Nephron (organoid): ENCODE measurements at regions not wholly inside any gene's neighbourhood (a gene's known extent, or its start where the extent isn't known, plus 50 kb on each side); places are given as distances from the start of the nearest gene placed in this dataset.

ENCODE experiments used
- H3K27ac Mint-ChIP-seq, 3 experiments: 2 replicates each; pipeline ENCODE4 v1.8.0; 2020; ENCODE audit warnings: mixed read lengths in 3 of 3, mild to moderate bottlenecking in 2 of 3, moderate library complexity in 1 of 3
- H3K27me3 Mint-ChIP-seq: 2 replicates; pipeline ENCODE4 v1.8.0; 2021; ENCODE audit warnings: low read depth, mild to moderate bottlenecking, moderate library complexity, mixed read lengths
- H3K36me3 Mint-ChIP-seq: 2 replicates; pipeline ENCODE4 v1.8.0; 2020; ENCODE audit warnings: low read depth, mixed read lengths
- H3K4me1 Mint-ChIP-seq: 2 replicates; pipeline ENCODE4 v1.8.0; 2020; ENCODE audit warnings: mixed read lengths
- H3K4me3 Mint-ChIP-seq, 3 experiments: 2 replicates each; pipeline ENCODE4 v1.8.0; 2020; ENCODE audit warnings: mild to moderate bottlenecking in 3 of 3, mixed read lengths in 3 of 3, moderate library complexity in 2 of 3
- H3K9me3 Mint-ChIP-seq: 2 replicates; pipeline ENCODE4 v1.8.0; 2020; ENCODE audit warnings: mixed read lengths
- CTCF ChIP-seq, 3 experiments: fragments of 200-600 bp; sonication (generic); IDR thresholded peaks; one replicate each; pipeline ENCODE4 v1.5.0; 2021; ENCODE audit warnings: antibody characterized with exemption in 3 of 3; ENCODE audit not compliant: unreplicated experiment in 3 of 3

GRCh38 chr13:63696055-63696454 lies 2280.4 kb upstream of the PCDH20 start:
- H3K36me3 Mint-ChIP-seq: no peaks in the 10 kb centered on the region
- no peak for TF ChIP-seq CTCF (IDR thresholded peaks at IDR 0.05; ENCODE audit: unreplicated experiment in 3 of 3)
- no peak overlapping the region for H3K4me3 Mint-ChIP-seq
- peaks cover 3% of the 10 kb centered on the region for H3K9me3 Mint-ChIP-seq
- no peak overlapping the region for H3K27ac Mint-ChIP-seq
- H3K4me1 Mint-ChIP-seq: peaks cover 4% of the 10 kb centered on the region
- no peaks in the 10 kb centered on the region for H3K27me3 Mint-ChIP-seq

- no peak for TF ChIP-seq CTCF (IDR thresholded peaks at IDR 0.05; ENCODE audit: unreplicated experiment in 3 of 3)
- H3K9me3 Mint-ChIP-seq: peaks cover 3% of the 10 kb centered on the region
- H3K27ac Mint-ChIP-seq: no peak overlapping the region
- H3K4me1 Mint-ChIP-seq: peaks cover 4% of the 10 kb centered on the region
- no peaks in the 10 kb centered on the region for H3K36me3 Mint-ChIP-seq
- no peak overlapping the region for H3K4me3 Mint-ChIP-seq
- no peaks in the 10 kb centered on the region for H3K27me3 Mint-ChIP-seq
These were observed 2278.0 kb upstream of the PCDH20 start for GRCh38 chr13:63693696-63694095.

- peaks cover 3% of the 10 kb centered on the region for H3K9me3 Mint-ChIP-seq
- H3K4me1 Mint-ChIP-seq: peaks cover 4% of the 10 kb centered on the region
- no peak for TF ChIP-seq CTCF (IDR thresholded peaks at IDR 0.05; ENCODE audit: unreplicated experiment in 3 of 3)
- no peaks in the 10 kb centered on the region for H3K27me3 Mint-ChIP-seq
- no peak overlapping the region for H3K27ac Mint-ChIP-seq
- H3K36me3 Mint-ChIP-seq: no peaks in the 10 kb centered on the region
- H3K4me3 Mint-ChIP-seq: no peak overlapping the region
These were observed 2275.8 kb upstream of the PCDH20 start for GRCh38 chr13:63691474-63691873.

- Mint-ChIP-seq H3K27me3 (no peaks in the 10 kb centered on the region), H3K36me3 (no peaks in the 10 kb centered on the region), H3K27ac (no peak overlapping the region), H3K9me3 (peaks cover 3% of the 10 kb centered on the region), H3K4me3 (no peak overlapping the region), H3K4me1 (no peaks in the 10 kb centered on the region)
- TF ChIP-seq CTCF (IDR thresholded peaks at IDR 0.05; ENCODE audit: unreplicated experiment in 3 of 3): no peak
These were observed 2275.0 kb upstream of the PCDH20 start for GRCh38 chr13:63690672-63691071.

GRCh38 chr13:63684822-63685221 lies 2269.2 kb upstream of the PCDH20 start:
- TF ChIP-seq CTCF (IDR thresholded peaks at IDR 0.05; ENCODE audit: unreplicated experiment in 3 of 3): no peak
- Mint-ChIP-seq H3K4me3 (no peak overlapping the region), H3K9me3 (peaks cover 12% of the 10 kb centered on the region), H3K36me3 (no peaks in the 10 kb centered on the region), H3K27me3 (no peaks in the 10 kb centered on the region), H3K27ac (no peak overlapping the region), H3K4me1 (no peaks in the 10 kb centered on the region)

- no peaks in the 10 kb centered on the region for H3K36me3 Mint-ChIP-seq
- peaks cover 12% of the 10 kb centered on the region for H3K9me3 Mint-ChIP-seq
- H3K27ac Mint-ChIP-seq: no peak overlapping the region
- no peak overlapping the region for H3K4me3 Mint-ChIP-seq
- TF ChIP-seq CTCF (IDR thresholded peaks at IDR 0.05; ENCODE audit: unreplicated experiment in 3 of 3): no peak
- H3K27me3 Mint-ChIP-seq: no peaks in the 10 kb centered on the region
- no peaks in the 10 kb centered on the region for H3K4me1 Mint-ChIP-seq
These were observed 2265.1 kb upstream of the PCDH20 start for GRCh38 chr13:63680704-63681103.
